CD4-positive, alpha-beta T cell (primary cell): ENCODE measurements at regions not wholly inside any gene's neighbourhood (a gene's known extent, or its start where the extent isn't known, plus 50 kb on each side); places are given as distances from the start of the nearest gene placed in this dataset.

Source experiments
- ATAC-seq: fragments of 200-7000 bp; cut with Tn5 transposase; one replicate; pipeline ENCODE4 v1.10.0; 2022; ENCODE audit warnings: mild to moderate bottlenecking; ENCODE audit not compliant: poor library complexity
- CTCF ChIA-PET: fragments of 350-600 bp; sonication (Branson Sonifier 250); formaldehyde crosslinking; loops from one replicate; lab custom pipeline; 2021; ENCODE audit warnings: antibody characterized with exemption, inconsistent platforms; lab: Charles Lee
- POLR2A ChIA-PET: fragments of 350-600 bp; sonication (Branson Sonifier 250); formaldehyde crosslinking; loops from one replicate; lab custom pipeline; 2021; ENCODE audit warnings: antibody characterized with exemption, inconsistent platforms; lab: Charles Lee
- DNase-seq, 14 experiments: peaks; one replicate each; pipeline ENCODE4 v3.0.0-alpha.2; 2013 to 2020; ENCODE audit warnings: mixed read lengths in 2 of 14
- H3K27ac ChIP-seq, 2 donors: one replicate each; pipeline versions ENCODE4 v1.5.1 to v1.7.0; 2013; ENCODE audit warnings: low read length in 2 of 2, low read depth in 1 of 2, mild to moderate bottlenecking in 1 of 2
- H3K27me3 ChIP-seq, 2 experiments: 1 replicate in 1 of 2; 2 replicates in 1 of 2; pipeline versions ENCODE4 v1.6.1 to v1.7.0; 2013; ENCODE audit warnings: low read length in 2 of 2, control low read depth in 1 of 2, mild to moderate bottlenecking in 1 of 2, moderate library complexity in 1 of 2; ENCODE audit not compliant: insufficient read depth in 2 of 2, control insufficient read depth in 1 of 2
- H3K36me3 ChIP-seq: one replicate; pipeline ENCODE4 v1.6.1; 2013; ENCODE audit warnings: low read length, control low read depth; ENCODE audit not compliant: insufficient read depth
- H3K4me1 ChIP-seq: one replicate; pipeline ENCODE4 v1.6.1; 2013; ENCODE audit warnings: low read length, control low read depth; ENCODE audit not compliant: insufficient read depth
- H3K4me3 ChIP-seq: one replicate; pipeline ENCODE4 v1.5.1; 2013; ENCODE audit warnings: mild to moderate bottlenecking, low read length, moderate library complexity
- H3K9me3 ChIP-seq, 2 experiments: 1 replicate in 1 of 2; 2 replicates in 1 of 2; pipeline versions ENCODE4 v1.6.1 to v1.7.0; 2013; ENCODE audit warnings: low read length in 2 of 2, mild to moderate bottlenecking in 2 of 2, control low read depth in 1 of 2, moderate library complexity in 1 of 2; ENCODE audit not compliant: control insufficient read depth in 1 of 2, insufficient read depth in 1 of 2
- H3K27ac Mint-ChIP-seq: one replicate; pipeline ENCODE4 v1.8.0; 2020; ENCODE audit warnings: mixed read lengths
- H3K27me3 Mint-ChIP-seq: one replicate; pipeline ENCODE4 v1.8.0; 2021; ENCODE audit warnings: mixed read lengths
- H3K36me3 Mint-ChIP-seq: one replicate; pipeline ENCODE4 v1.8.0; 2021; ENCODE audit warnings: low read depth, mixed read lengths
- H3K4me1 Mint-ChIP-seq: one replicate; pipeline ENCODE4 v1.8.0; 2021; ENCODE audit warnings: low read depth, mixed read lengths
- H3K4me3 Mint-ChIP-seq: one replicate; pipeline ENCODE4 v1.8.0; 2020; ENCODE audit warnings: mild to moderate bottlenecking, mixed read lengths
- H3K9me3 Mint-ChIP-seq: one replicate; pipeline ENCODE4 v1.8.0; 2020; ENCODE audit warnings: mixed read lengths
- intact Hi-C, 2 experiments: fragments of 100-400 bp; cut with DNase I in 1 of 2; cut with micrococcal nuclease in 1 of 2; formaldehyde crosslinking; loops; one replicate each; pipeline versions ENCODE4 v1.15.1 to v1.9.0; 2023 to 2025; cut with DNase I, micrococcal nuclease
- TF ChIP-seq, protein P1 (sequence below): fragments of 200-600 bp; IDR thresholded peaks from one replicate; pipeline ENCODE4 v1.8.0; 2022; ENCODE audit warnings: antibody characterized with exemption, mild to moderate bottlenecking

DNA sequence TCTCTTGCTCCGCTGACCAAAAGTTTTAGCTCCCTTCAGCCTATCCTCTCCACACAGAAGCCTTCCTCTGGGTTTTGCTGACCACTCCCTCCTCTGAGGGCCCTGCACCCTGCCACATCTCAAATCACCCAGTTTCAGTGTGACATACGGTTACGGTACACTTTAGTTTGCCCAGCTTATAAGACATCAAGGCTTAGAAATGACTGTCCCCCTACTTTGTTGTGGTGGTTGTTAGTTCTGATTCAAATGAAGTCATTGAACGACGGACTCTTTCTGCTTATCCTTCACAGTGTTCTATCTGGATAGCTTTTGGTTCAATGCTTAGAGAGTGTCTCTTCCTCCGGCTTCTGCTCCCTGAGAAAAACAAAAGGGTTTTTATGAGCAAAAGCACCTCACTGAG, 68.0 kb upstream of the NDUFB4 start:
- H3K36me3 ChIP-seq, result no peaks in the 10 kb centered on the region
- TF ChIP-seq, protein P1, sequence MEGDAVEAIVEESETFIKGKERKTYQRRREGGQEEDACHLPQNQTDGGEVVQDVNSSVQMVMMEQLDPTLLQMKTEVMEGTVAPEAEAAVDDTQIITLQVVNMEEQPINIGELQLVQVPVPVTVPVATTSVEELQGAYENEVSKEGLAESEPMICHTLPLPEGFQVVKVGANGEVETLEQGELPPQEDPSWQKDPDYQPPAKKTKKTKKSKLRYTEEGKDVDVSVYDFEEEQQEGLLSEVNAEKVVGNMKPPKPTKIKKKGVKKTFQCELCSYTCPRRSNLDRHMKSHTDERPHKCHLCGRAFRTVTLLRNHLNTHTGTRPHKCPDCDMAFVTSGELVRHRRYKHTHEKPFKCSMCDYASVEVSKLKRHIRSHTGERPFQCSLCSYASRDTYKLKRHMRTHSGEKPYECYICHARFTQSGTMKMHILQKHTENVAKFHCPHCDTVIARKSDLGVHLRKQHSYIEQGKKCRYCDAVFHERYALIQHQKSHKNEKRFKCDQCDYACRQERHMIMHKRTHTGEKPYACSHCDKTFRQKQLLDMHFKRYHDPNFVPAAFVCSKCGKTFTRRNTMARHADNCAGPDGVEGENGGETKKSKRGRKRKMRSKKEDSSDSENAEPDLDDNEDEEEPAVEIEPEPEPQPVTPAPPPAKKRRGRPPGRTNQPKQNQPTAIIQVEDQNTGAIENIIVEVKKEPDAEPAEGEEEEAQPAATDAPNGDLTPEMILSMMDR, result no peak
- no peaks in the 10 kb centered on the region for H3K9me3 ChIP-seq
- peaks cover 0 to 4% of the 10 kb centered on the region in 2 experiments for H3K27me3 ChIP-seq
- Mint-ChIP-seq H3K36me3 (no peaks in the 10 kb centered on the region), H3K9me3 (no peaks in the 10 kb centered on the region), H3K27me3 (peaks cover 12% of the 10 kb centered on the region), H3K4me1 (no peaks in the 10 kb centered on the region), H3K4me3 (no peak overlapping the region), H3K27ac (no peak overlapping the region)
- no peak overlapping the region for H3K27ac ChIP-seq
- DNase-seq (no peak), ATAC-seq (no peak)
- H3K4me1 ChIP-seq, result no peaks in the 10 kb centered on the region
- H3K4me3 ChIP-seq, result no peak overlapping the region
- intact Hi-C loops, result no loop called here
- POLR2A ChIA-PET, result no interaction called here
- CTCF ChIA-PET, result interaction anchor here (1.6 kb wide), 1 partner anchor 10 kb away, joined by 3 read pairs; no protein-coding TSS in a partner anchor

DNA sequence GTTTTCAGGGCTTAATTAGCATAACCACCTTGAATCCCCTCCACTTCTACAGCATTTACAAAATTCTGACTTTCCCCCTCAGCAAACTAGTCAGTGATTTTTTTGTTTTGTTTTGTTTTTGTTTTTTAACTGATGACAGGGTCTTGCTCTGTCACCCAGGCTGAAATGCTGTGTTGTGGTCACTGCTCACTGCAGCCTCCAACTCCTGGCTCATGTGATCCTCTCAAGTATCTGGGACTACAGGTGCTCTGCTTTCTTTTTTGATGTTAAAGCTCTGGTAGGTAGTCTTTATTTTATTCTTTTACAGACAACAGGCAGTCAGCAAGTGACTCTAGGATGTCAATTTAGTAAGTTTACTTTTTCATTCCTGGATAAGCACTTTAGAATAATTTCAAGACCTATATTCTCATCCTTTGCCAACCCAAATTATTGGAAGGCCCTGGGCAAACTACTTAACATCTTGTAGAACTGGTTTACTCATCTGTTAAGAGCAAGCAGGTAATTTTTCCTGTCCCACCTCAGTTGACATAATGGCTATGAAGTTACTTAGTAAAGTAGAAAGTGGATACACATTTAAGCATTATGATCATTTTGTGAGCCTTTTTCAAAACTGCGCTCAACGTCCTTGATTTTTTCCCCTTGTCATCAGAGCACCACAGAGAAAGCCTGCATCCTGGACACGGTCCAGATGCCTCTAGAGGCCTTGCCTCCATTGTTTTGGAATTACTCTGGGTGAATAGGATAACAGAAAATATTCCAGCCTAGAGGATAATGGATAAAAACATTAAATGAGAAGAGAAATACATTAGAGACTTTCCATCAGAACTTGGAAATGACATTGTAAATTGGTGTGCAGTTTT, 69.9 kb upstream of the NDUFB4 start:
- H3K27ac Mint-ChIP-seq, result no peak overlapping the region
- Histone ChIP-seq H3K27me3 (no peaks in the 10 kb centered on the region), H3K27ac (no peak overlapping the region), H3K4me1 (no peaks in the 10 kb centered on the region), H3K36me3 (no peaks in the 10 kb centered on the region), H3K4me3 (no peak overlapping the region), H3K9me3 (no peaks in the 10 kb centered on the region)
- DNase-seq (no peak), ATAC-seq (no peak)
- H3K4me3 Mint-ChIP-seq, result no peak overlapping the region
- TF ChIP-seq, protein P1, result no peak
- H3K4me1 Mint-ChIP-seq, result no peaks in the 10 kb centered on the region
- no peaks in the 10 kb centered on the region for H3K36me3 Mint-ChIP-seq
- CTCF ChIA-PET, result no interaction called here
- peaks cover 8% of the 10 kb centered on the region for H3K27me3 Mint-ChIP-seq
- POLR2A ChIA-PET, result no interaction called here
- H3K9me3 Mint-ChIP-seq, result no peaks in the 10 kb centered on the region
- intact Hi-C loops, result no loop called here

DNA sequence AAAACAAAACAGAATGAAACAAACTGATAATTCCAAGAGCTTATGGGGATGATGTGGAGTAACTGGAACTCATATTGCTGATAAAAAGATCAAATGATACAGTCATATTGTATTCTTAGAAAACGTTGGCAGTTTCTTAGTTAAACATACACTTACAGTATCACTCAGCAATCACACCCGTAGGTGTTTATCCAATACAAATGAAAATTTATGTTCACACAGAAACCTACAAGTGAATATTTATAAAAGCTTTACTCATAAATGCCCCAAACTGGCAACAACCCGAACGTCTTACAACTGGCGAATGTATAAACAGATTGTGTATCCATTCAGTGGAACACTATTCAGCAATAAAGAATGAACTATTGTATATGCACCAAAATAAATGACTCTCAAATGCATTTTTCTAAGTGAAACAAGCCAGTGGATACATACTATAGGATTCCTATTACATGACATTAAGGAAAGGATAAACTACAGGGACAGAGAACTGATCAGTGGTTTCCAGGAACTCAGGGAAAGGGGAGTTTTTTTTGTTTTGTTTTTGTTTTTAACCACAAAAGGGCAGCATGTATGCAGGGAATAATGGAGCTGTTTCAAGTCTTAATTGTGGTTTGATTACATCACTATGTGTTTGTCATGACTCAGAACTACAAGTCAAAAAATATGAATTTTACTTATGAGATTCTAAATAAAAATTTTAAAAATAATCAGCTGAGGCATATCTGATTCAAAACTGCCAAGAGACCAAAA, 71.8 kb upstream of the NDUFB4 start:
- Histone ChIP-seq H3K4me1 (no peaks in the 10 kb centered on the region), H3K27ac (no peak overlapping the region), H3K27me3 (no peaks in the 10 kb centered on the region), H3K9me3 (no peaks in the 10 kb centered on the region), H3K36me3 (no peaks in the 10 kb centered on the region), H3K4me3 (no peak overlapping the region)
- ChIA-PET CTCF (interaction anchor here (0.9 to 1.4 kb wide), 2 partner anchors 17 to 35 kb away, joined by 3 read pairs; no protein-coding TSS in a partner anchor), POLR2A (interaction anchor here (0.7 kb wide), 1 partner anchor 8 kb away, joined by 4 read pairs; no protein-coding TSS in a partner anchor)
- DNase-seq, result no peak
- ATAC-seq, result no peak
- no peaks in the 10 kb centered on the region for H3K4me1 Mint-ChIP-seq
- H3K36me3 Mint-ChIP-seq, result no peaks in the 10 kb centered on the region
- H3K4me3 Mint-ChIP-seq, result no peak overlapping the region
- H3K9me3 Mint-ChIP-seq, result no peaks in the 10 kb centered on the region
- peaks cover 9% of the 10 kb centered on the region for H3K27me3 Mint-ChIP-seq
- intact Hi-C loops, result no loop called here
- TF ChIP-seq, protein P1, result no peak
- no peak overlapping the region for H3K27ac Mint-ChIP-seq
